ENCODE measurements at regions not wholly inside any gene's neighbourhood (a gene's known extent, or its start where the extent isn't known, plus 50 kb on each side); places are given as distances from the start of the nearest gene placed in this dataset.

DNA sequence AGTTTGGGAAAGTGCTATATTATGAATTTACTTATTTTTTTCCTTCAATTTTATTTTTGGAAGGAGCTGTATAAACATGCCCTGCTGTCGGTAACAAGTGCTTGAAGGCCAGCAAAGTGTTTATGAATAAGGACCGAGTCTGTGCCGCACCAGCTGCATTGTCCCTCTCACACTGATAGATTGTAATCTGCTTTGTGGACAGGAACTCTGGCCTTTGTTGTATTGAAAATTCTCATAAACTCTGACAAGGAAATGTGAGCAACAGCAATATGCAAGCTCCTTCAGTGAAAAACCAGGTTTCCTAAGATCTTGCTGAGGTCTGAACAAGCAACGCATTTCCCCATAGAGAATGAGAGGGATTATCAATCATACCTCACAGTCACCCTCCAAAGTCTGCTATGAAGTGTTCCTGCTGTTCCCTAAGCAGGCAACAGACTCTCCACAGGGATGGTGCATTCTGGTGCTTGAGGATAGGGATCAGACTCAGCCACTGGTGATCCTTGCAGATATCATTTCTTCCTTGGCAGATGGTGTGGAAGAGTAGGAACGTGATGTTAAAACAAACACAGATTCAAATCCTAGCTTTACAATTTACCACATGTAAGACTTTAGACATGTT is 109.6 kb downstream of the KCNJ2 start:
- Histone ChIP-seq H3K4me2 (ENCODE audit: low read depth, low read length, poor library complexity, severe bottlenecking) (no peak overlapping the region), H3K27ac (ENCODE audit: low read depth, low read length) (no peak overlapping the region), H2AFZ (ENCODE audit: low read depth, low read length, severe bottlenecking) (no peak overlapping the region), H4K20me1 (ENCODE audit: low read depth, low read length) (no peaks in the 10 kb centered on the region), H3K36me3 (ENCODE audit: low read length) (no peaks in the 10 kb centered on the region), H3K27me3 (ENCODE audit: low read length) (no peaks in the 10 kb centered on the region), H3K9ac (ENCODE audit: low read length) (no peak overlapping the region), H3K9me2 (replicated peaks; ENCODE audit: insufficient read depth, low read length) (no peaks in the 10 kb centered on the region), H3K9me3 (ENCODE audit: insufficient read depth, low read length) (no peaks in the 10 kb centered on the region), H3K4me3 (ENCODE audit: insufficient read depth, low read length, poor library complexity, severe bottlenecking) (no peak overlapping the region), H3F3A (ENCODE audit: insufficient read depth) (no peaks in the 10 kb centered on the region), H3K79me2 (ENCODE audit: insufficient read depth, low read length) (no peaks in the 10 kb centered on the region)
- no peak for TF ChIP-seq EZH2phosphoT487 (conservative IDR thresholded peaks at IDR 0.05; ENCODE audit: low read length)
- TF ChIP-seq, protein P1, sequence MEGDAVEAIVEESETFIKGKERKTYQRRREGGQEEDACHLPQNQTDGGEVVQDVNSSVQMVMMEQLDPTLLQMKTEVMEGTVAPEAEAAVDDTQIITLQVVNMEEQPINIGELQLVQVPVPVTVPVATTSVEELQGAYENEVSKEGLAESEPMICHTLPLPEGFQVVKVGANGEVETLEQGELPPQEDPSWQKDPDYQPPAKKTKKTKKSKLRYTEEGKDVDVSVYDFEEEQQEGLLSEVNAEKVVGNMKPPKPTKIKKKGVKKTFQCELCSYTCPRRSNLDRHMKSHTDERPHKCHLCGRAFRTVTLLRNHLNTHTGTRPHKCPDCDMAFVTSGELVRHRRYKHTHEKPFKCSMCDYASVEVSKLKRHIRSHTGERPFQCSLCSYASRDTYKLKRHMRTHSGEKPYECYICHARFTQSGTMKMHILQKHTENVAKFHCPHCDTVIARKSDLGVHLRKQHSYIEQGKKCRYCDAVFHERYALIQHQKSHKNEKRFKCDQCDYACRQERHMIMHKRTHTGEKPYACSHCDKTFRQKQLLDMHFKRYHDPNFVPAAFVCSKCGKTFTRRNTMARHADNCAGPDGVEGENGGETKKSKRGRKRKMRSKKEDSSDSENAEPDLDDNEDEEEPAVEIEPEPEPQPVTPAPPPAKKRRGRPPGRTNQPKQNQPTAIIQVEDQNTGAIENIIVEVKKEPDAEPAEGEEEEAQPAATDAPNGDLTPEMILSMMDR (IDR thresholded peaks at IDR 0.05; ENCODE audit: insufficient read depth, low read length, poor library complexity, severe bottlenecking), result no peak

DNA sequence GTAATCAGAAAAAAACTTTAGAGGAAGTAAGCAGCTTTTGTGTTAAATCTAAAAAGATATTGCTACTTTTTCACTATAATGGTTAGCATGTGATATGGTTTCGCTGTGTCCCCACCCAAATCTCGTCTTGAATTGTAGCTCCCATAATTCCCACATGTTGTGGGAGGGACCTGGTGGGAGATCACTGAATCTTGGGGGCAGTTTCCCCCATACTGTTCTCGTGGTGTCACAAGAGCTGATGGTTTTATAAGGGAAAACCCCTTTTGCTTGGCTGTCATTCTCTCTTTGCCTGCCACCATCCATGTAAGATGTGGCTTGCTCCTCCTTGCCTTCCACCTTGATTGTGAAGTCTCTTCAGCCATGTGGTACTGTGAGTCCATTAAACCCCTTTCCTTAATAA is 117.1 kb downstream of the KCNJ2 start:
- Histone ChIP-seq H3K9me2 (replicated peaks; ENCODE audit: insufficient read depth, low read length) (no peaks in the 10 kb centered on the region; the same call in 1 of the 2 replicates), H3K4me2 (ENCODE audit: low read depth, low read length, poor library complexity, severe bottlenecking) (no peak overlapping the region), H3K79me2 (ENCODE audit: insufficient read depth, low read length) (no peaks in the 10 kb centered on the region), H2AFZ (ENCODE audit: low read depth, low read length, severe bottlenecking) (no peak overlapping the region), H3K4me3 (ENCODE audit: insufficient read depth, low read length, poor library complexity, severe bottlenecking) (no peak overlapping the region), H4K20me1 (ENCODE audit: low read depth, low read length) (no peaks in the 10 kb centered on the region), H3K27ac (ENCODE audit: low read depth, low read length) (no peak overlapping the region), H3F3A (ENCODE audit: insufficient read depth) (no peaks in the 10 kb centered on the region), H3K9me3 (ENCODE audit: insufficient read depth, low read length) (no peaks in the 10 kb centered on the region), H3K36me3 (ENCODE audit: low read length) (no peaks in the 10 kb centered on the region), H3K9ac (ENCODE audit: low read length) (no peak overlapping the region), H3K27me3 (ENCODE audit: low read length) (no peaks in the 10 kb centered on the region)
- TF ChIP-seq EZH2phosphoT487 (conservative IDR thresholded peaks at IDR 0.05; ENCODE audit: low read length), result no peak
- TF ChIP-seq, protein P1 (IDR thresholded peaks at IDR 0.05; ENCODE audit: insufficient read depth, low read length, poor library complexity, severe bottlenecking), result no peak

DNA sequence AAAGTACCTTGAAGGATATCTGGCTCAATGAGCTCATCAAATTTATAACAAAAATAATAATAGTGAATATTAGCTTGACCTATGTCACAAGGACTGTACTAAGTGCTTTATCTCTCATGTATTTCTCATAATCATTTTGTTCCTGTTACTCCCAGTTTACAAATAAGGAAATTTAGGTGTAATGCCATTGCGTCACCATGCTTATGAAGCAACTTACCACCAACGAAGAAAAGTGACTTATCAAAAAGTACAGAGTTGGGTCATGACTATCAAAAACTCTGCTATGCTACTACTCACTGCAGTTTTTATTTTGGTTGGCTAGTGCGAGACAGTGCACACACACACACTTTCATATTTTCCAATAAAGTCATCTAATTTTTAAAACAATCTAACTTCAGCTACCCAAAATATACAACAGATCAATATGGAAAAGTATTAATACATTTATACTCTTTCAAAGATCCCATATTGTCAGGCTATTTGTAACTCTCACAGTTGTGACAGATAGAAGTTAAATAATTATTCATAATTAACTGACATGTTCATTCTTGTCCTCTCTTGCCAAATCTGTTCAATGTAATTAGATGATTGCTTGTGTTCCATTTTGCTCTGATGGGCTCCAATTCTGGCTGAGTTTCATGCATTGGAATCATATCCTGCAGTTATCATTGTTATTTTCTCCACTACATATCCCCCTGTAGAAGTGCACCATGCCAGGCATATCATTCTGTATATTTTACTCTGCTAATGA is 119.4 kb downstream of the KCNJ2 start:
- Histone ChIP-seq H3K4me3 (ENCODE audit: insufficient read depth, low read length, poor library complexity, severe bottlenecking) (no peak overlapping the region), H3K36me3 (ENCODE audit: low read length) (no peaks in the 10 kb centered on the region), H3K4me2 (ENCODE audit: low read depth, low read length, poor library complexity, severe bottlenecking) (no peak overlapping the region), H3K9me3 (ENCODE audit: insufficient read depth, low read length) (no peaks in the 10 kb centered on the region), H3K27ac (ENCODE audit: low read depth, low read length) (no peak overlapping the region), H4K20me1 (ENCODE audit: low read depth, low read length) (no peaks in the 10 kb centered on the region), H3K27me3 (ENCODE audit: low read length) (no peaks in the 10 kb centered on the region), H3K9ac (ENCODE audit: low read length) (no peak overlapping the region), H3K9me2 (replicated peaks; ENCODE audit: insufficient read depth, low read length) (no peaks in the 10 kb centered on the region; the same call in 1 of the 2 replicates), H3F3A (ENCODE audit: insufficient read depth) (no peaks in the 10 kb centered on the region), H2AFZ (ENCODE audit: low read depth, low read length, severe bottlenecking) (no peak overlapping the region), H3K79me2 (ENCODE audit: insufficient read depth, low read length) (no peaks in the 10 kb centered on the region)
- TF ChIP-seq, protein P1 (IDR thresholded peaks at IDR 0.05; ENCODE audit: insufficient read depth, low read length, poor library complexity, severe bottlenecking), result no peak
- no peak for TF ChIP-seq EZH2phosphoT487 (conservative IDR thresholded peaks at IDR 0.05; ENCODE audit: low read length)
